Brain microvascular endothelial cell (primary cell): ENCODE measurements at regions not wholly inside any gene's neighbourhood (a gene's known extent, or its start where the extent isn't known, plus 50 kb on each side); places are given as distances from the start of the nearest gene placed in this dataset.

Experiments used
- DNase-seq: peaks from one replicate; pipeline ENCODE4 v3.0.0-alpha.2; 2020
- H3K27ac ChIP-seq: fragments of 250-450 bp; sonication (Bioruptor Pico); 2 replicates; pipeline ENCODE4 v1.5.1; 2020; ENCODE audit warnings: mild to moderate bottlenecking, moderate library complexity
- H3K27me3 ChIP-seq: fragments of 250-450 bp; sonication (Bioruptor Pico); replicated peaks from 2 replicates; pipeline ENCODE4 v1.5.1; 2020; ENCODE audit warnings: mild to moderate bottlenecking
- H3K36me3 ChIP-seq: fragments of 250-450 bp; sonication (Bioruptor Pico); replicated peaks from 2 replicates; pipeline ENCODE4 v1.5.1; 2020; ENCODE audit warnings: mild to moderate bottlenecking
- H3K4me3 ChIP-seq: 2 replicates; pipeline ENCODE4 v1.5.1; 2011; ENCODE audit warnings: low read depth, mild to moderate bottlenecking, control low read depth, low read length, moderate library complexity
- in situ Hi-C: cut with HindIII; loops from 2 replicates; pipeline ENCODE4 v1.10.0; 2017; ENCODE audit warnings: low sequenced_read_pairs, low pct_ligation_motif_present
- TF ChIP-seq, protein P1 (sequence below): IDR thresholded peaks from 2 replicates; pipeline ENCODE4 v1.5.1; 2011; ENCODE audit warnings: low read depth, mild to moderate bottlenecking, moderate library complexity, low read length, control low read depth, inconsistent platforms; ENCODE audit errors: missing control alignments

DNA sequence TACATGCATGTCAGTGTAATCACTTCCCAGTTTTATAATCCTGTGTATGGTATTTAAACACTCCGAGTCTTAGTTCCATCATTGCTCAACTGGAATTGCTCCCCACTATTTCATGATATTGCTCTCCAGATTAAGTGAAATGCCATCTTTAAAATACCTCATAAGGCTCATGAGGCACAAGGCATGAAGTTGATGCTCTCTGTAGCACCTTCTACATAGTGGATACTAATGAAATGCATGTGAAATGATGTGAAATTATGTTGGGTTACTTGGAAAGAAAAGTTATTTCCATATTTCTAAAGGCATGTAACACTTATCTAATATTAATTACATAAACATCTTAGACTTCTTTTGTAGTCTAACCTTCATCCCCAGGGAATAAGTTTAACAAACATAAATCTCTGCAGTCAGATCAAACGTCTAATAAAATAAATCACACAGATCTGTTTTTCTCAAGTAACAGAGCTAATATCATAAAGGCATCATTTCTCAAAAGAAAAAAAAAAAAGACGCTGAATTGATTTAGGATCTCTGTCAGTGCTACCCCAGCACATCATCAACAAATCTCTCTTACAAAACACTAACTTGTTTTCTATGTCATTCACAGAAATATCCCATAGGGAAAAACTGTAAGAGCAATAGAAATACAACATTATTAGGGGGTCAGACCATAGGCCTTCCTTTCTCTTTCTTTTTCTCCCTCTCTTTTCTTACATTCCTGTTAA lies 736.0 kb upstream of the LRRC4C start:
- in situ Hi-C loops = no loop called here
- Histone ChIP-seq H3K27me3 (no peaks in the 10 kb centered on the region), H3K4me3 (no peak overlapping the region), H3K36me3 (no peaks in the 10 kb centered on the region), H3K27ac (no peak overlapping the region)
- DNase-seq = no peak
- TF ChIP-seq, protein P1, sequence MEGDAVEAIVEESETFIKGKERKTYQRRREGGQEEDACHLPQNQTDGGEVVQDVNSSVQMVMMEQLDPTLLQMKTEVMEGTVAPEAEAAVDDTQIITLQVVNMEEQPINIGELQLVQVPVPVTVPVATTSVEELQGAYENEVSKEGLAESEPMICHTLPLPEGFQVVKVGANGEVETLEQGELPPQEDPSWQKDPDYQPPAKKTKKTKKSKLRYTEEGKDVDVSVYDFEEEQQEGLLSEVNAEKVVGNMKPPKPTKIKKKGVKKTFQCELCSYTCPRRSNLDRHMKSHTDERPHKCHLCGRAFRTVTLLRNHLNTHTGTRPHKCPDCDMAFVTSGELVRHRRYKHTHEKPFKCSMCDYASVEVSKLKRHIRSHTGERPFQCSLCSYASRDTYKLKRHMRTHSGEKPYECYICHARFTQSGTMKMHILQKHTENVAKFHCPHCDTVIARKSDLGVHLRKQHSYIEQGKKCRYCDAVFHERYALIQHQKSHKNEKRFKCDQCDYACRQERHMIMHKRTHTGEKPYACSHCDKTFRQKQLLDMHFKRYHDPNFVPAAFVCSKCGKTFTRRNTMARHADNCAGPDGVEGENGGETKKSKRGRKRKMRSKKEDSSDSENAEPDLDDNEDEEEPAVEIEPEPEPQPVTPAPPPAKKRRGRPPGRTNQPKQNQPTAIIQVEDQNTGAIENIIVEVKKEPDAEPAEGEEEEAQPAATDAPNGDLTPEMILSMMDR = no peak

DNA sequence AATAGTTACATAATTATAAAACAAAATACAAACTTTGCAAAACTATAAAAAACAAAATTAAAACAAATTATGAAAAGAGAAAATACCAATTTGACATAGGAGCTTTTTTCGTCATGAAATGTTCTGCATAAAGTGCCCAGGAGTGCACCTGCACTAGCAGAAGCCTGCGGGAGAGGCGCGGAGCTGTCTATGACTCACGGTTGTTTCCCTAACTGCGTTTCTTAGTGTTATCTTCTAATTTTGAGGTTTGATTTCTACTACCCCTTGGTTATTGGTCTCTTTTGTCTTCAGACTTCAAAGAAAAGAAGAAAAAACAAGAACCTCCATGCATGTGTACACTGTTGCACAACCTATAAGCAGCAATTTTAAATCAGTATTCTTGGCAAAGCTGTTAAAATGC lies 740.9 kb upstream of the LRRC4C start:
- Histone ChIP-seq H3K27me3 (no peaks in the 10 kb centered on the region), H3K36me3 (no peaks in the 10 kb centered on the region), H3K27ac (no peak overlapping the region), H3K4me3 (no peak overlapping the region)
- in situ Hi-C loops = no loop called here
- no peak for DNase-seq
- TF ChIP-seq, protein P1 = no peak

GRCh38 chr11:42201603-42202148 lies 742.2 kb upstream of the LRRC4C start:
- Histone ChIP-seq H3K27ac (no peak overlapping the region), H3K27me3 (no peaks in the 10 kb centered on the region), H3K36me3 (no peaks in the 10 kb centered on the region), H3K4me3 (no peak overlapping the region)
- in situ Hi-C loops = no loop called here
- DNase-seq = no peak
- TF ChIP-seq, protein P1 = no peak

DNA sequence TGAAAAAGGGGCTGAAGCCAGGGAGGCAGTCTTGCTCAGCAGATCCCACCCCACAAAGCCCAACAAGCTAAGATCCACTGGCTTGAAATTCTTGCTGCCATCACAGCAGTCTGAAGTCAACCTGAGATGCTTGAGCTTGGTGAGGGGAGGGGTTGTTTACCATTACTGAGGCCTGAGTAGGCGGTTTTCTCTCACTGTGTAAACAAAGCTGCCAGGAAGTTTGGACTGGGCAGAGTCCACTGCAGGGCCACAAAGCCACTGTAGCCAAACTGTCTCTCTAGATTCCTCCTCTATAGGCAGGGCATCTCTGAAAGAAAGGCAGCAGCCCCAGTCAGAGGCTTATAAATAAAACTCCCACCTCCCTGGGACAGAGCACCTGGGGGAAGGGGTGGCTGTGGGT lies 746.1 kb upstream of the LRRC4C start:
- TF ChIP-seq, protein P1 = no peak
- no peaks in the 10 kb centered on the region for H3K27me3 ChIP-seq
- H3K27ac ChIP-seq = no peak overlapping the region
- no peak overlapping the region for H3K4me3 ChIP-seq
- H3K36me3 ChIP-seq = no peaks in the 10 kb centered on the region
- no peak for DNase-seq
- in situ Hi-C loops = no loop called here

DNA sequence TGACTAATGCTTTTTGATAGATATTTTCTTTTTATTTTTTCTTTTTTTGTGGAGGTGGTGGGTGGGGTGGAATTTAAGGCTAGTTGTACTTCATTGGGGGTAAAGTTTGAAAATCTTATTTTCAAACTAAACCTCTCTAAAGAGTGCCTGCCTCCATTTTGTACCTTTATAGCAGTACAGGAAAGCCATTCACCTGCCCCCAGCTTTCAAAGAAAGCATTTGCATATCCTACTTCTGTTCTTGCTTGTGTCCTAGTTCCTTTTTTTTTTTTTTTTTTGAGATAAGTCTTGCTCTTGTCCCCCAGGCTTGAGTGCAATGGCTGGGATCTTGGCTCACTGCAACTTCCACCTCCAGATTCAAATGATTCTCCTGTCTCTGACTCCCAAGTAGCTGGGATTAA lies 766.2 kb upstream of the LRRC4C start:
- no peak overlapping the region for H3K27ac ChIP-seq
- no peaks in the 10 kb centered on the region for H3K36me3 ChIP-seq
- in situ Hi-C loops = no loop called here
- no peak overlapping the region for H3K4me3 ChIP-seq
- H3K27me3 ChIP-seq = no peaks in the 10 kb centered on the region
- DNase-seq = no peak
- TF ChIP-seq, protein P1 = no peak

DNA sequence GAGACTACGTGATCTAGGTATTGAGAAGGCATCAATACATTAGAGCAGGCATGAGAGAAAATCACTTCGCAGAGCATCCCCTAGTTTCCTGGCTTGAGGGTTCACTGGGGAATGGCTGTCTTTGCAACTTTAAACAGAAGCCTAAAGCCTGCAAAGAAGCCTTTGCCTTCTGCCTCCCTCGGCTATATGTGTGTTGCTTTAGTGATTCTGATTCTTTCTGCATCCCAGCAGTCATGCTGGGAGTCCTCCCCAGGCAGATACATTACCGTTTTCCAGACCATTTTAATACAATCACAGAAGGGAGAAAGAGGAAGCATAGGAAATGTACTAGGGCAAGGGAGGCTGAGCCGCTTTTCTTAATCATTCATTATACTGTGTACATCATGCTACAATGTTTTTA lies 773.2 kb upstream of the LRRC4C start:
- TF ChIP-seq, protein P1 = no peak
- Histone ChIP-seq H3K4me3 (no peak overlapping the region), H3K36me3 (no peaks in the 10 kb centered on the region), H3K27ac (no peak overlapping the region), H3K27me3 (no peaks in the 10 kb centered on the region)
- in situ Hi-C loops = no loop called here
- no peak for DNase-seq
